ENCODE measurements at regions not wholly inside any gene's neighbourhood (a gene's known extent, or its start where the extent isn't known, plus 50 kb on each side); places are given as distances from the start of the nearest gene placed in this dataset.
"Not testable (repeated sequence)": the region's sequence is repeated elsewhere in the genome, so short reads cannot be mapped to it uniquely, and the experiment has no call there.

- not testable (repeated sequence) for DNase-seq (ENCODE audit: low read depth)
These were observed 1643.7 kb downstream of the SPATA31A7 start for GRCh38 chr9:62833323-62834200.

DNA sequence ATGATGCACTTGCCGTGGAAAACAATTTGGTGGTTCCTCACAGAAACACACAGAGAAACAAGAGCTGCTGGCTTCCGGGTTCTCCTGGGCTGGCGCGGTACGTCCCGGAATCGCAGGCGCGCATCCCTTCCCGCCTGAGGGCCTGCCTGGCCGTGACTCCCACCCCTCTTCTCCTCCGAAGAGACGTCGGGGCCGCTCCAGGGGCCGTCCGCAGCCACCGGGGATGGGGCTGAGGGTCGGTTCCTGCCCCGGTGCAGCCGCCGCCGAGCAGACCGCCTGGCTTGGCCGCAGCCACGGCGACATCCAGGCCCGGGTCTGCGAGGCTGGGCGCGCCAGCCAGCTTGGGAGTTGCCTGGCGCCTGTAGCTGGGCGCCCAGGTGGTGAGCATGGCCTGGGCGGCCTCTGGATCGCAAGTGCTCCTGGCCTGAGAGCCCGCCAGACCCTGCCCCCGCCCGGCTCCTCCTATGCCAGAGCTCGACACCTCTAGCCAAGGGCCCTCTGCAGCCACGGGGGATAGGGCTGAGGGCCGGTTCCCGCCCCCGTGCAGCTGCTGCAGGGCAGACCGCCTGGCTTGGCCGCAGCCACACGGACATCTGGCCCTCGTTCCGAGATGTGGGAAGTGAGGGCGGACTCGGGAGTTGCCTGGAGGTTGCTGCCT lies 1647.5 kb downstream of the SPATA31A7 start:
- DNase-seq (ENCODE audit: low read depth), result not testable (repeated sequence)

DNA sequence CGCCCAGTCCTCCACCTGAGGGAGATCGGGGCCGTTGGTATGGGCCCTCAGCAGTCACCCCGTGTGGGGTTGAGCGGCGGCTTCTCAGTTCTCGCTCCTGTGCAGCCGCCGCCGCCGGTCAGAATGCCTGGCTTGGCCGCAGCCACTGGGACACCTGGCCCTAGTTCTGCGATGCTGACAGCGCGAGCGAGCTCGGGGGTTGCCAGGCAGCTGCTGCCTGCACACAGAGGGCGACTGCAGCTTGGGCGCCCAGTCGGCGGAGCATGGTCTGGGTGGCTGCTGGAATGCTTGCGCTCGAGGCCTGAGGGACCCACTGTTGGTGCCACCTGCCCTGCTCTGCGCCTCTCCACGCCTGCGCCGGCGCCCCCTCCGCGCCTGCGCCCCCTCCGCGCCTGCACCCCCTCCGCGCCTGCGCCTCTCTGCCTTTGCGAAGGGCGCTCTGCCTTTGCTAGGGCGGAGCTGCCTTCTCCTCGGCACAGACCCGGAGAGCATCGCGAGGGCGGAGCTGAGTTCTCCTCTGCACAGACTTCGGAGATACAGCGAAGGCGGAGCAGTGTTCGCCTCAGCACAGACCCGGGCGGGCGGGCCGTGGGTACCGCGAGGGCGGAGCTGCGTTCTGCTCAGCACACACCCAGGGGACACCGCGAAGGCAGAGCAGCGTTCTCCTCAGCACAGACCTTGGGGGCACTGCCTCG lies 1648.3 kb downstream of the SPATA31A7 start:
- DNase-seq (ENCODE audit: low read depth), result not testable (repeated sequence)

DNA sequence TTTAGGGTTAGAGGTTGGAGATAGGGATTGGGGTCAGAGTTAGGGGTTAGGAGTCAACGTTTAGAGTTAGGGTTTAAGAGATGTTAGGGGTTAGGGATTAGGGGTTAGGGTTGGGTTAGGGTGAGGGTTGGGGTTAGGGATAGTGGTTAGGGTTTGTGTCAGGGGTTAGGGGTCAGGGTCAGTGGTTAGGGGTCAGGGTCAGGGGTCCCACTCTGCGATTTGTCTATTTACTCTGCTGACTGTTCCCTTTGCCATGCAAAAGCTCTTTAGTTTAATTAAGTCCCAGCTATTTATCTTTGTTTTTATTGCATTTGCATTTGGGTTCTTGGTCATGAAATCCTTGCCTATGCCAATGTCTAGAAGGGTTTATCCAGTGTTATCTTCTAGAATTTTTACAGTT lies 1649.3 kb downstream of the SPATA31A7 start:
- not testable (repeated sequence) for DNase-seq (ENCODE audit: low read depth)

DNA sequence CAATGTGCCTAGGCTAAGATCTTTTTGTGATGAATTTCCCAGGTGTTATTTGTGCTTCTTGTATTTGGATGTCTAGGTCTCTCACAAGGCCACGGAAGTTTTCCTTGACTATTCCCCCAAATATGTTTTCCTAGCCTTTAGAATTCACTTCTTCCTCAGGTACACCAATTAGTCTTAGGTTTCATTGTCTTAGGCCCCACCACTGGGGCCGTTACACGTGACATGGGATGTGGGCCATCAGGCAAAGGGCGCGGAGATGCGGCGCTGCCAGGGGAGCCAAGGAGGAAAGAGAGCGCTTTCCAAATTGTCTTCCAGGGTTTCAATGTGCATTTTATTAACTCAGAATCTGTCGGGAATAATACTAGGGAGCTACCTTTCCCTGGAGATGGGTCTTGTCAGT lies 1653.3 kb downstream of the SPATA31A7 start:
- not testable (repeated sequence) for DNase-seq (ENCODE audit: low read depth)

DNA sequence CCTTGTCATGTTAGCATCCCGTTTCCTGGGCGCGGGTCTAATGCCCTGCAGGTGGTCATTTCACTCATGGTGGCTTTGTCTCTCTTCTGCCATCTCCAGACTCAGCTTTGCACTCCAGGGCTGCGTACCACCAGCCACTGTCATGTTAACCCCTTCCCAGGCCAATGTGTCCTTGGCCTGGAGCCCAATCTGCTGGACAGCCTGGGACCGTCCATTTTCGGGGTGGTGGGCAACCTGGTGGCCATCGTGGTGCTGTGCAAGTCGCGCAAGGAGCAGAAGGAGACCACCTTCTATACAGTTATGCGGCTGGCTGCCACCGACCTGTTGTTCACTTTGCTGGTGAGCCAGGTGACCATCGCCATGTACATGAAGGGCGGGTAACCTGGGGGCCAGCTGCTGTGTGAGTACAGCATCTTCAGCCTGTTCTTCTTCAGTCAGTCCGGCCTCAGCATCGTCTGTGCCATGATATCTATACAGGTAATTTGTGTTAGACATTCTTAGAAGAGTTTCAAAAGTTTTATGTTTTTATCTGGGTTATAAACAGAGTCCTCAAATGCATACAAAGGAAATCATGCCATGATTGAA lies 1654.0 kb downstream of the SPATA31A7 start:
- not testable (repeated sequence) for DNase-seq (ENCODE audit: low read depth)

DNA sequence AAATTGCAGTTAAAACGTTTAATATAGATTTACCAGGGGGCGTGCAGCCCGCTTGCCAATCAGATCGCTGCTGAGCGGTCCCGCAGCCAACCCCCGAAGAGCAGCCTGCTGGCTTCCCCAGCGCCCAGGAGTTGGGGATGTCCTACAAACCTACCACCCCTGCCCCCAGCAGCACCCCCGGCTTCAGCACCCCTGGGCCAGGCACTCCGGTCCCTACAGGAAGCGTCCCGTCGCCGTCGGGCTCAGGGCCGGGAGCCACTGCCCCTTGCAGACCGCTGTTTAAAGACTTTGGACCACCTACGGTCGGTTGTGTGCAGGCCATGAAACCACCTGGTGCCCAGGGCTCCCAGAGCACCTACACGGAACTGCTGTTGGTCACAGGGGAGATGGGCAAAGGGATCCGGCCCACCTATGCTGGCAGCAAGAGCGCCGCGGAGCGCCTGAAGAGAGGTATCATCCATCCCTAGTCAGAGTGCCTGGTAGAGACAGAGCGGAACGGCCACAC lies 1654.9 kb downstream of the SPATA31A7 start:
- not testable (repeated sequence) for DNase-seq (ENCODE audit: low read depth)

DNA sequence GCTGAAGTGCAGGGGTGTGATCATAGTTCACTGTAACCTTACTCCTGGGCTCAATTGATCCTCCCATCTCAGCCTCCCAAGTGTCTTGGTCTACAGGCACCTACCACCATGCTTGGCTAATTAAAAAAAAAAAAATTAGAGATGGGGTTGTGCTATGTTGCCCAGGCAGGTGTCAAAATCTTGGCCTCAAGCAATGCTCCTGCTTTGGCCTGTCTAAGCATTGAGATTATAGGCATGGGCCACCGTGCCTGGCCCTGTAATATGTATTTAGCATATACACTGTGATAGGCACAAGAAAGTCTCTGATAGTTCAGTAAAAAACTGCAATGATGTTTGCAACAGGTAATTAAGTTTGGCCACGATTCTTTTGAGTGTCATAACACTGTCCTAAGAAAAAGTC lies 1658.4 kb downstream of the SPATA31A7 start:
- not testable (repeated sequence) for DNase-seq (ENCODE audit: low read depth)

GRCh38 chr9:62849991-62850390 lies 1660.2 kb downstream of the SPATA31A7 start:
- not testable (repeated sequence) for DNase-seq (ENCODE audit: low read depth)

GRCh38 chr9:62857280-62857679 lies 1667.4 kb downstream of the SPATA31A7 start:
- DNase-seq (ENCODE audit: low read depth), result not testable (repeated sequence)

- not testable (repeated sequence) for DNase-seq (ENCODE audit: low read depth)
These were observed 1668.4 kb downstream of the SPATA31A7 start for GRCh38 chr9:62858240-62858639.

DNA sequence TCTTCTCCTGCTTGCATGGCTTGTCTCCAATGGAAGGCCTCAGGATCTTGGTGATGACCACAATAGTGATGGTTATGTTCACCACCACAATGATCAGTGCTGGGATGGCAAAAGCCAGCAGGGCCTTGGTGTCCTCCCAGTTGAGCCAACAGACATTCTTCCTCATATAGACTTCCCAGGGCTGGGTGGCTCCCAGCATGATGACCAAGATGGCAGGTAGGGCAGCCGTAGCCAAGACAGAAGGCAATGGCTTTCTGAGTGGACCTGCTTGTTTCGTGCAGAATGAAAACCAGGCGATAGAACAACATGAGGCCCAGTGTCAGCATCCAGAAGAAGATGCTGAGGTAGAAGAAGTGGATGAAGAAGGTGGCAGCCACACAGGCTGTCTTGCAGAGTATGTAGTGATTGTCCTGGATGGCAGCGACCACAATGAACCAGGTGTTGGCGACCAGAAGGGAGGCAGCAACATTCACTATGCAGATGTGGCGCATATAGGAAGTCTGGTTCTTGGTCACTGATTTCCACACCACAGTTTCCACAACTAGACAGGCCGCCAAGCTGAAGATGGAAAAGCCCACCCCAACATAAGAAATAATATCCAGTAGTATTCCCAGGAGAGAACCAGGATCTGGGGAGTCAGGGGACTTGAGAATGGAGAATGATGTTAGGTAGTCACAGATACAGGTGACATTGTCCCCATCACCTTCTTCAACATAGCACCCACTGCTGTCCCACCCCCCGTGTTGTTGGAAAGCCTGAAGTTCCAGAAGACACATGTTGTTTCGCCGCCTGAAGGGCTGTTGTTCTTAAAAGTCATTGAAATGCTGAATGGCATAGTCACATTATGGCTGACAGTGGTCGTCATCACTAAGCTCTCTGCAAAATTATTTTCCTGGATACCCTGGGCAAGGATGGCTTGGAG lies 1671.4 kb downstream of the SPATA31A7 start:
- not testable (repeated sequence) for DNase-seq (ENCODE audit: low read depth)

DNA sequence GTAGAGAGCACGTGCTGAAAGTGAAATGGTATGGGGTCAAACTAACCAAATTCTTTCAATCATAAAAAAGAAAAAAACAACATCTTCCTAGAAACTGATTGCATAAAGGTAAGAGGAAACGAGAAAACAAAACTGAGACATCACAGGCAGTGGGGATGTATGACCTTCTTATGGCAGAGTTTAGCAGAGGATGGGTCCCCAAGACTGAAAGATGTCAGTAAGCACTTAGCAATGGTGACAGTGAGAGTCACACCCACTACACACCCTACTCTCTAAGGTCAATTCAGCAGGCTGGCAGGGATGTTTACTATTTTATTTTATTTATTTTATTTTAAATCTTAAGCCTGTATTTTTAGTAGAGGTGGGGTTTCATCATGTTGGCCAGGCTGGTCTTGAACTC lies 1672.3 kb downstream of the SPATA31A7 start:
- not testable (repeated sequence) for DNase-seq (ENCODE audit: low read depth)

DNA sequence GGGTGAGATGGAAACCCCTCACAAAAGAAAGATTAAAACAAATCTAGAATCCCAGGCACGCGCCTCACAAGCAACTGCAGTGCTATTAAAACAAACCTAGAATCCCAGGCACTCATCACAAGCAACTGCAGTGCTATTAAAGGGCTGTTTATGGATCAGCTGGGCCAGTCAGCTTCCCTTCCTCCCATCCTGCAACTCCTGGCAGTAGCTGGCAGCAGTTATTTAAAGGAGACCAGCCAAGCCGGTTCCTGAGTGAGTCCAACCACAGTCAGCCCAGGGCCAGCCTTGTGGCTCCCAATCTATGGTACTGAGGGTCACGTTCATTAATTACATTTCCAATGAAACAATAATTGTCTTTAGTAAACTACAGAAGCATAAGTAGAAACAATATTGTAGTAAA lies 1673.5 kb downstream of the SPATA31A7 start:
- not testable (repeated sequence) for DNase-seq (ENCODE audit: low read depth)

- DNase-seq (ENCODE audit: low read depth), result not testable (repeated sequence)
These were observed 1674.0 kb downstream of the SPATA31A7 start for GRCh38 chr9:62863867-62864266.

GRCh38 chr9:62864481-62865469 lies 1674.9 kb downstream of the SPATA31A7 start:
- not testable (repeated sequence) for DNase-seq (ENCODE audit: low read depth)

- DNase-seq (ENCODE audit: low read depth), result not testable (repeated sequence)
These were observed 1679.2 kb downstream of the SPATA31A7 start for GRCh38 chr9:62869061-62869460.

GRCh38 chr9:62871765-62872164 lies 1681.9 kb downstream of the SPATA31A7 start:
- DNase-seq (ENCODE audit: low read depth), result not testable (repeated sequence)

DNA sequence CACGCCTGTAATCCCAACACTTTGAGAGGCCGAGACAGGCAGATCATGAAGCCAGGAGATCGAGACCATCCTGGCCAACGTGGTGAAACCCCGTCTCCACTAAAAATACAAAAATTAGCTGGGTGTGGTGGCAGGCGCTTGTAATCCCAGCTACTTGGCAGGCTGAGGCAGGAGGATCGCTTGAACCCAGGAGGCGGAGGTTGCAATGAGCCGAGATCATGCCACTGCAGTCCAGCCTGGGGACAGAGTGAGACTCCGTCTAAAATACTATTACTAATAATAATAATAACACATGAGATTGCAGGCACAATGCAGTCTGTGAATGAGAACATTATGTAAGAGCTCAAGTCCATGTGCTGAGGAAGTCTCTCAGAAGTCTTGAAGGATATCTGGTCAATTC lies 1684.4 kb downstream of the SPATA31A7 start:
- DNase-seq (ENCODE audit: low read depth), result not testable (repeated sequence)

Measured in HS-27A (cell line).